HepG2 (cell line): ENCODE measurements at regions not wholly inside any gene's neighbourhood (a gene's known extent, or its start where the extent isn't known, plus 50 kb on each side); places are given as distances from the start of the nearest gene placed in this dataset.

Experiments used
- CBFB ChIP-seq: sonication (generic); formaldehyde crosslinking; IDR thresholded peaks from 2 replicates; pipeline ENCODE4 v1.4.0; 2020; ENCODE audit warnings: missing genetic modification reagents
- NR2F6 ChIP-seq, 2 experiments: IDR thresholded peaks; 2 replicates each; pipeline ENCODE4 v1.6.1; 2016; ENCODE audit warnings: antibody characterized with exemption in 1 of 2, mild to moderate bottlenecking in 1 of 2
- SMARCC2 ChIP-seq: fragments of 450-650 bp; IDR thresholded peaks from 2 replicates; pipeline ENCODE4 v1.6.1; 2017; ENCODE audit warnings: antibody characterized with exemption, mild to moderate bottlenecking
- SMC3 ChIP-seq: IDR thresholded peaks from 2 replicates; pipeline ENCODE4 v1.6.1; 2011; ENCODE audit warnings: low read length, improper control_type of control experiment
- ZBTB20 ChIP-seq: sonication (generic); formaldehyde crosslinking; IDR thresholded peaks from 2 replicates; pipeline ENCODE4 v1.8.1; 2023; ENCODE audit warnings: missing genetic modification reagents, low read depth, mild to moderate bottlenecking, borderline replicate concordance
- ZNF441 ChIP-seq: sonication (generic); formaldehyde crosslinking; IDR thresholded peaks from 2 replicates; pipeline ENCODE4 v1.7.0; 2021; ENCODE audit warnings: missing genetic modification reagents, borderline replicate concordance
- ZNF556 ChIP-seq: sonication (generic); formaldehyde crosslinking; IDR thresholded peaks from 2 replicates; pipeline ENCODE4 v1.4.0; 2020; ENCODE audit warnings: mild to moderate bottlenecking, missing genetic modification reagents, borderline replicate concordance
- ZNF749 ChIP-seq: sonication (generic); formaldehyde crosslinking; IDR thresholded peaks from 2 replicates; pipeline ENCODE4 v1.8.0; 2022; ENCODE audit warnings: mild to moderate bottlenecking, missing genetic modification reagents, moderate library complexity, borderline replicate concordance
- TF ChIP-seq, protein P1 (sequence below), 2 experiments: fragments of 450-650 bp in 1 of 2; sonication (generic) in 1 of 2; formaldehyde crosslinking in 1 of 2; IDR thresholded peaks; 2 replicates each; pipeline versions ENCODE4 v1.6.1 to v1.8.0; 2016 to 2022; ENCODE audit warnings: antibody characterized with exemption in 1 of 2, mild to moderate bottlenecking in 1 of 2, missing genetic modification reagents in 1 of 2
- TF ChIP-seq, protein P2 (sequence below): sonication (generic); formaldehyde crosslinking; IDR thresholded peaks from 2 replicates; pipeline ENCODE4 v1.8.1; 2023; ENCODE audit warnings: mild to moderate bottlenecking, moderate library complexity, missing genetic modification reagents
- TF ChIP-seq, protein P3 (sequence below): sonication (generic); formaldehyde crosslinking; IDR thresholded peaks from 2 replicates; pipeline ENCODE4 v1.4.0; 2020; ENCODE audit warnings: mild to moderate bottlenecking, missing genetic modification reagents
- TF ChIP-seq, protein P4 (sequence below), 2 experiments: IDR thresholded peaks; 2 replicates each; pipeline ENCODE4 v1.6.1; 2011 to 2012; ENCODE audit warnings: low read length in 2 of 2, borderline replicate concordance in 1 of 2, low read depth in 1 of 2, mild to moderate bottlenecking in 1 of 2, moderate library complexity in 1 of 2

DNA sequence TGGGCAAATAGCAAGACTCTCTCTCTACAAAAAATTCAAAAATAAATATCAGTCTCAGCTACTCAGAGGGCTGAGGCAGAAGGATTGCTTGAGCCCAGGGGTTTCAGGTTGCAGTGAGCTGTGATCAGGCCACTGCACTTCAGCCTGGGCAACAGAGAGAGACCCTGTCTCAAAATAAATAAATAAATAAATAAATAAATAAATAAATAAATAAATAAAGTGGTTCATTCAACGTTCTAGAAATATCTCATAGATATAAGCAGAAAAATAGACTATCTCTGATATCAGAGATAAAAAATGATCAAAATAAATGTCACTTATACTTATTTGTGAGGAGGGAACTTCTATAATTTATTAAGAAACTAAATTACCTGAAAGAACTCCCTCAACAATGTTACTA, 480.9 kb downstream of the FBXO15 start:
- TF ChIP-seq CBFB (CRISPR knock-in tag) (no peak), SMARCC2 (no peak), ZNF556 (no peak), NR2F6 (IDR thresholded peaks at IDR 0.05) (no peak), NR2F6 (CRISPR knock-in tag; IDR thresholded peaks at IDR 0.05) (no peak), SMC3 (no peak), ZNF441 (CRISPR knock-in tag) (no peak), ZNF749 (no peak), ZBTB20 (CRISPR knock-in tag) (no peak)
- TF ChIP-seq, protein P1, sequence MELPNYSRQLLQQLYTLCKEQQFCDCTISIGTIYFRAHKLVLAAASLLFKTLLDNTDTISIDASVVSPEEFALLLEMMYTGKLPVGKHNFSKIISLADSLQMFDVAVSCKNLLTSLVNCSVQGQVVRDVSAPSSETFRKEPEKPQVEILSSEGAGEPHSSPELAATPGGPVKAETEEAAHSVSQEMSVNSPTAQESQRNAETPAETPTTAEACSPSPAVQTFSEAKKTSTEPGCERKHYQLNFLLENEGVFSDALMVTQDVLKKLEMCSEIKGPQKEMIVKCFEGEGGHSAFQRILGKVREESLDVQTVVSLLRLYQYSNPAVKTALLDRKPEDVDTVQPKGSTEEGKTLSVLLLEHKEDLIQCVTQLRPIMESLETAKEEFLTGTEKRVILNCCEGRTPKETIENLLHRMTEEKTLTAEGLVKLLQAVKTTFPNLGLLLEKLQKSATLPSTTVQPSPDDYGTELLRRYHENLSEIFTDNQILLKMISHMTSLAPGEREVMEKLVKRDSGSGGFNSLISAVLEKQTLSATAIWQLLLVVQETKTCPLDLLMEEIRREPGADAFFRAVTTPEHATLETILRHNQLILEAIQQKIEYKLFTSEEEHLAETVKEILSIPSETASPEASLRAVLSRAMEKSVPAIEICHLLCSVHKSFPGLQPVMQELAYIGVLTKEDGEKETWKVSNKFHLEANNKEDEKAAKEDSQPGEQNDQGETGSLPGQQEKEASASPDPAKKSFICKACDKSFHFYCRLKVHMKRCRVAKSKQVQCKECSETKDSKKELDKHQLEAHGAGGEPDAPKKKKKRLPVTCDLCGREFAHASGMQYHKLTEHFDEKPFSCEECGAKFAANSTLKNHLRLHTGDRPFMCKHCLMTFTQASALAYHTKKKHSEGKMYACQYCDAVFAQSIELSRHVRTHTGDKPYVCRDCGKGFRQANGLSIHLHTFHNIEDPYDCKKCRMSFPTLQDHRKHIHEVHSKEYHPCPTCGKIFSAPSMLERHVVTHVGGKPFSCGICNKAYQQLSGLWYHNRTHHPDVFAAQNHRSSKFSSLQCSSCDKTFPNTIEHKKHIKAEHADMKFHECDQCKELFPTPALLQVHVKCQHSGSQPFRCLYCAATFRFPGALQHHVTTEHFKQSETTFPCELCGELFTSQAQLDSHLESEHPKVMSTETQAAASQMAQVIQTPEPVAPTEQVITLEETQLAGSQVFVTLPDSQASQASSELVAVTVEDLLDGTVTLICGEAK (IDR thresholded peaks at IDR 0.05), result no peak
- TF ChIP-seq, protein P1 (CRISPR knock-in tag; IDR thresholded peaks at IDR 0.05), result no peak
- TF ChIP-seq, protein P2, sequence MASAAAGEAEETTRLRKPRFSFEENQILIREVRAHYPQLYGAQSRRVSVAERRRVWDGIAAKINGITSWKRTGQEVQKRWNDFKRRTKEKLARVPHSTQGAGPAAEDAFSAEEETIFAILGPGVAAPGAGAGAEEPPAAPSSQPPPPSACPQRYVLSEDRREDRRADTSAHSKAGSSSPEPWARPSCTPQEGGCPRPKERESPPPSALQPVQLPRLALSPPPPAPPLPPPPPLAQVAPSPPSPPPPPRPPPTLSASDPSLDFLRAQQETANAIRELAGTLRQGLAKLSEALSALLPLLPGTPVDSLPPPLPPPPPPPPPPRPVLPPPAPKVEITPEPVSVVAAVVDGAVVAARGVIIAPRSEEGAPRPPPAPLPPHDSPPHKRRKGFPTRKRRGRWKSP (CRISPR knock-in tag), result no peak
- TF ChIP-seq, protein P3, sequence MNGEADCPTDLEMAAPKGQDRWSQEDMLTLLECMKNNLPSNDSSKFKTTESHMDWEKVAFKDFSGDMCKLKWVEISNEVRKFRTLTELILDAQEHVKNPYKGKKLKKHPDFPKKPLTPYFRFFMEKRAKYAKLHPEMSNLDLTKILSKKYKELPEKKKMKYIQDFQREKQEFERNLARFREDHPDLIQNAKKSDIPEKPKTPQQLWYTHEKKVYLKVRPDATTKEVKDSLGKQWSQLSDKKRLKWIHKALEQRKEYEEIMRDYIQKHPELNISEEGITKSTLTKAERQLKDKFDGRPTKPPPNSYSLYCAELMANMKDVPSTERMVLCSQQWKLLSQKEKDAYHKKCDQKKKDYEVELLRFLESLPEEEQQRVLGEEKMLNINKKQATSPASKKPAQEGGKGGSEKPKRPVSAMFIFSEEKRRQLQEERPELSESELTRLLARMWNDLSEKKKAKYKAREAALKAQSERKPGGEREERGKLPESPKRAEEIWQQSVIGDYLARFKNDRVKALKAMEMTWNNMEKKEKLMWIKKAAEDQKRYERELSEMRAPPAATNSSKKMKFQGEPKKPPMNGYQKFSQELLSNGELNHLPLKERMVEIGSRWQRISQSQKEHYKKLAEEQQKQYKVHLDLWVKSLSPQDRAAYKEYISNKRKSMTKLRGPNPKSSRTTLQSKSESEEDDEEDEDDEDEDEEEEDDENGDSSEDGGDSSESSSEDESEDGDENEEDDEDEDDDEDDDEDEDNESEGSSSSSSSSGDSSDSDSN (CRISPR knock-in tag), result no peak
- TF ChIP-seq, protein P4, sequence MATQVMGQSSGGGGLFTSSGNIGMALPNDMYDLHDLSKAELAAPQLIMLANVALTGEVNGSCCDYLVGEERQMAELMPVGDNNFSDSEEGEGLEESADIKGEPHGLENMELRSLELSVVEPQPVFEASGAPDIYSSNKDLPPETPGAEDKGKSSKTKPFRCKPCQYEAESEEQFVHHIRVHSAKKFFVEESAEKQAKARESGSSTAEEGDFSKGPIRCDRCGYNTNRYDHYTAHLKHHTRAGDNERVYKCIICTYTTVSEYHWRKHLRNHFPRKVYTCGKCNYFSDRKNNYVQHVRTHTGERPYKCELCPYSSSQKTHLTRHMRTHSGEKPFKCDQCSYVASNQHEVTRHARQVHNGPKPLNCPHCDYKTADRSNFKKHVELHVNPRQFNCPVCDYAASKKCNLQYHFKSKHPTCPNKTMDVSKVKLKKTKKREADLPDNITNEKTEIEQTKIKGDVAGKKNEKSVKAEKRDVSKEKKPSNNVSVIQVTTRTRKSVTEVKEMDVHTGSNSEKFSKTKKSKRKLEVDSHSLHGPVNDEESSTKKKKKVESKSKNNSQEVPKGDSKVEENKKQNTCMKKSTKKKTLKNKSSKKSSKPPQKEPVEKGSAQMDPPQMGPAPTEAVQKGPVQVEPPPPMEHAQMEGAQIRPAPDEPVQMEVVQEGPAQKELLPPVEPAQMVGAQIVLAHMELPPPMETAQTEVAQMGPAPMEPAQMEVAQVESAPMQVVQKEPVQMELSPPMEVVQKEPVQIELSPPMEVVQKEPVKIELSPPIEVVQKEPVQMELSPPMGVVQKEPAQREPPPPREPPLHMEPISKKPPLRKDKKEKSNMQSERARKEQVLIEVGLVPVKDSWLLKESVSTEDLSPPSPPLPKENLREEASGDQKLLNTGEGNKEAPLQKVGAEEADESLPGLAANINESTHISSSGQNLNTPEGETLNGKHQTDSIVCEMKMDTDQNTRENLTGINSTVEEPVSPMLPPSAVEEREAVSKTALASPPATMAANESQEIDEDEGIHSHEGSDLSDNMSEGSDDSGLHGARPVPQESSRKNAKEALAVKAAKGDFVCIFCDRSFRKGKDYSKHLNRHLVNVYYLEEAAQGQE (IDR thresholded peaks at IDR 0.05; ENCODE audit: borderline replicate concordance in 1 of 2, low read depth in 1 of 2, low read length in 2 of 2), result no peak
